GM12872 (cell line): ENCODE measurements at regions not wholly inside any gene's neighbourhood (a gene's known extent, or its start where the extent isn't known, plus 50 kb on each side); places are given as distances from the start of the nearest gene placed in this dataset.

Source experiments
- TF ChIP-seq, protein P1 (sequence below): IDR thresholded peaks from 3 replicates; pipeline ENCODE4 v1.5.1; 2011; ENCODE audit warnings: low read depth, mild to moderate bottlenecking, low read length, moderate library complexity; ENCODE audit not compliant: insufficient read depth

DNA sequence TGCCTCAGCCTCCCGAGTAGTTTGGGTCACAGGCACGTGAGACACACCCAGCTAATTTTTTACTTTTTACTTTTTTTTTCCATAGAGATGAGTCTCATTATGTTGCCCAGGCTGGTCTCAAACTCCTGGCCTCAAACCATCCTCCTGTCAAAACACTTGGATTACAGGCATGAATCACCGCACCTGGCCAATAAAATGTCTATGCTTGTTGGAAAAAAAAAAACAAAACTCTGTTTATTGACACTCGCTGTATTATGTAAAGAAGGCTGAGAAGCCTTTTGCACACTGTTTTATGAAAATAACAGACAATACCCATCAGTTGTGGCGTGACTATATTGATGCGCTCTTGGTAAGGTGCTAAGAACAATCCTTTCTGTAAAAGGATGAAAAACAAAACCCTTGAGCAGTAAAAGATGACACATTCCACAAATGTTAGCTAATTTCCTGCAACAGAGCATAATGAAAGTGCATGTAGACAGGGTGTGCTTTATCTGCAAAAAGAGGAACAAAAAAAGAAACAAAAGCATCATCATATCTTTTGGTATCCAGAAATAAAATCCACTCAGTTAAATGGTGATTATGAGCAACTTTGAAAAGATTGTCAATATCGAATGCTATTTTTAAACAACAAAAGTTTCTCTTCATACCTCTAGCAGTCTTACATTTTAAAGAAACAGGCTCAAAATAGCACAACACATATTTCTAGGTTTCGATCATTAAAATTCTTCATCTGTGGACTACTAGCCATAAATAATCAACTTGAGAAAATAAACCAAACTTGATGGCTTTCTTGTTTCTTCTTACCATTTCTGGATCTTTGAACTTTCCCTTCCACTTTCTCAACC is 108.3 kb upstream of the PHACTR1 start:
- TF ChIP-seq, protein P1, sequence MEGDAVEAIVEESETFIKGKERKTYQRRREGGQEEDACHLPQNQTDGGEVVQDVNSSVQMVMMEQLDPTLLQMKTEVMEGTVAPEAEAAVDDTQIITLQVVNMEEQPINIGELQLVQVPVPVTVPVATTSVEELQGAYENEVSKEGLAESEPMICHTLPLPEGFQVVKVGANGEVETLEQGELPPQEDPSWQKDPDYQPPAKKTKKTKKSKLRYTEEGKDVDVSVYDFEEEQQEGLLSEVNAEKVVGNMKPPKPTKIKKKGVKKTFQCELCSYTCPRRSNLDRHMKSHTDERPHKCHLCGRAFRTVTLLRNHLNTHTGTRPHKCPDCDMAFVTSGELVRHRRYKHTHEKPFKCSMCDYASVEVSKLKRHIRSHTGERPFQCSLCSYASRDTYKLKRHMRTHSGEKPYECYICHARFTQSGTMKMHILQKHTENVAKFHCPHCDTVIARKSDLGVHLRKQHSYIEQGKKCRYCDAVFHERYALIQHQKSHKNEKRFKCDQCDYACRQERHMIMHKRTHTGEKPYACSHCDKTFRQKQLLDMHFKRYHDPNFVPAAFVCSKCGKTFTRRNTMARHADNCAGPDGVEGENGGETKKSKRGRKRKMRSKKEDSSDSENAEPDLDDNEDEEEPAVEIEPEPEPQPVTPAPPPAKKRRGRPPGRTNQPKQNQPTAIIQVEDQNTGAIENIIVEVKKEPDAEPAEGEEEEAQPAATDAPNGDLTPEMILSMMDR: no peak

DNA sequence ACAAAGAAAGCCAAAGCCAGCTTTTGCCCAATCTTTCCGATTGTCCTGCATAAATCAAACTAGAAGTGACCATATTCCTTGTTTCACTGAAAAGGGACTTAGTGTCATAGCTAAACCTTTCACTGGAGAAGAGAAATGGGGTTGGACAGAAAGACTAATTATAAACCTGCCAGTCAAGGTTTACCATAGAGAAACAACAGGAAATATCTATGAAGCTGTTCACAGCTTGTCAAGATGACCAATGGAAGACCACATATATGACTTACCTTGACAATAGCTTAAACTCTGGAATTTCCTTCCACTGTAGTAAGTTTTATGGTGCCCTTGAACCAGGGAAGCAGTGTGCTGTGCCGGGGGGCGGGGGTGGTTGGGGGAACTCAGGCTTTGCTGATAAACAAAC is 107.7 kb upstream of the PHACTR1 start:
- TF ChIP-seq, protein P1: no peak

DNA sequence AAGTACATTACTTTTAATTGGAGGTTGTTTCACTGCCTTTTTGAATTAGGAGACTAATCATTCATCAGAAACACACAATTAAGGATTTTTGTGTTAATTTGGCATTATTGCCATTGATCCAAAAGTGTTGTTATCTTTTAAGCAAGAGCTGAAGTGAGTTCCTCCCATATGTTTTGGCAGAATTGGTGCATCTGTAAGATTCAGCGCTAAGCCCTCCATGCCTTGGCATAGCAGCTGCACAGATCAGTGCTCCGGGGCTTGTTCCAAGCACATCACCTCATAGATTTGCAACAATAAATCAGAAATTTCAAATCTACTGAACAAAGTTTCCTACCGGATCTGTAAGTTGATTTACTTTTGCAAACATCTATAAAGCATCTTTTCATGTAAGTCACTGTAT is 106.8 kb upstream of the PHACTR1 start:
- TF ChIP-seq, protein P1: no peak

DNA sequence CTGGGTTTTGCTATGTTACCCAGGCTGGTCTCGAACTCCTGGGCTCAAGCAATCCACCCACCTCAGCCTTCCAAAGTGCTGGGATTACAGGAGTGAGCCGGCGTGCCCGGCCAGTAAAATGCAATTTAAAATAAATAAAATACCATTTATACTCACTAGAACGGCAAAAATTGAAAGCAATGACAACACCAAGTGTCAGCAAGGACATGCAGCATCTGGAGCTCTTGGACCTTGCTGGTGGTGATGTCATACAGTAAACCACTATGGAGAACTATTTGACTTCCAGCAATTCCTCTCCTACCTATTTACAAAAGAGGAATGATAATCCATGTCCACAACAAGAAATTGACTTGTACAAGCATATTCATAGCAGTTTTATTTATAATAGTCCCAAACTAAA is 105.7 kb upstream of the PHACTR1 start:
- TF ChIP-seq, protein P1: no peak

DNA sequence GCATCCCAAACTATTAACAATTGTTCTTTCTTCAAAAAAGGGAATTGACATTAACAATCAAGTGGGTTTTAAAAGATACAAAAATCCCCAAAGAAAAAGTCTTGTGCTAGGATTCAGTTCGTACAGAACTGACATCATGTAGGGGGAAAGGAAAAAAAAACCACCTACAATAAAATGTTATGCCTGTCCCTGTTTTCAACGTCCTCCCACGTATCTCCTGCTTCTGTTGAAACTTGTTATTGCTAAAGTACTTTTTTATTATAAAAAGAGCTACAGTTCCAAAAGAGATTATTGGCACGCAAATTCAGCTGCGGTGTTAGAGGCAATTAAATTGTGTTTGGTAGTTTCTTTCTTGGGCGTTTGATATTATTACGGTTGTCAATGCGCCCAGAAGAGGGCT is 102.8 kb upstream of the PHACTR1 start:
- TF ChIP-seq, protein P1: no peak

DNA sequence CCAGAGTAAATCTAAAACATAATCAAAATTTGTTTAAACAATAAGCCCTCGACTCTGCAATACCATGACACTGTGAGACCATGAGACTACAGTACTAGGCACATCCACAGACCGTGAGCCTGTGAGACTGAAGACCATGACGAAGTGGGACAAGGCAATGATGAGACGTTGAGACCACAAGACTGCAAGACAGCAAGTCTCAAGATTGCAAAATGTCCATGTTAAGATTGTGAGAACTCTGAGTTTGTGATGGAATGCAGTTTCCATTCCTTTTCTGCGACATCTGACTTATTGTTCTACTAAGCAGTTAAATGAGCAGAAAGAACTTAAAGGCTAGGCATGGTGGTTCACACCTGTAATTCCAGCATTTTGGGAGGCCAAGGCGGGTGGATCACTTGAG is 102.1 kb upstream of the PHACTR1 start:
- TF ChIP-seq, protein P1: no peak

DNA sequence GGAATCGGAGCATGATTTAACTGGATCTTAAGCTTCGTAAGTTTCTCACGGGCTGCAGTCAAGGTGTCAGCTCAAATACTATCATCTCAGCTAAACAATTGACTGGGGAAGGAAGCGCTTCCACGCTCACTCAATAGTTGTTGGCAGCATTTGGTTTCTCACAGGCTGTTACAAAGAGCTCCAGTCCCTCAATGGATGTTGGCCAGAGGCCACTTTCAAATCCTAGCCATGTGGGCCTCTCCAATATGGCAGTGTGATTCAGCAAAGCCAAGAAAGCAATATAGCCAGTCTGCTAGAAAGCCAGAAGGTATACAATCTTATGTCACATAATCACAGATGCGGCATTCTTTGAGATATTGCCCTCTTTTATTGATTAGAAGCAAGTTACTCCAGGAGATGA is 98.3 kb upstream of the PHACTR1 start:
- TF ChIP-seq, protein P1: no peak
